ENCODE measurements at regions not wholly inside any gene's neighbourhood (a gene's known extent, or its start where the extent isn't known, plus 50 kb on each side); places are given as distances from the start of the nearest gene placed in this dataset.

- TF ChIP-seq CTCF (conservative IDR thresholded peaks at IDR 0.05; ENCODE audit: low read depth, low read length) (no peak), EZH2 (IDR thresholded peaks at IDR 0.05; ENCODE audit: borderline replicate concordance, low read depth, low read length, poor library complexity, severe bottlenecking) (no peak)
Observed at GRCh38 chr4:137307806-137308205, 224.5 kb downstream of the PCDH18 start.

Data from A673 (cell line).